ENCODE measurements at regions not wholly inside any gene's neighbourhood (a gene's known extent, or its start where the extent isn't known, plus 50 kb on each side); places are given as distances from the start of the nearest gene placed in this dataset.

DNA sequence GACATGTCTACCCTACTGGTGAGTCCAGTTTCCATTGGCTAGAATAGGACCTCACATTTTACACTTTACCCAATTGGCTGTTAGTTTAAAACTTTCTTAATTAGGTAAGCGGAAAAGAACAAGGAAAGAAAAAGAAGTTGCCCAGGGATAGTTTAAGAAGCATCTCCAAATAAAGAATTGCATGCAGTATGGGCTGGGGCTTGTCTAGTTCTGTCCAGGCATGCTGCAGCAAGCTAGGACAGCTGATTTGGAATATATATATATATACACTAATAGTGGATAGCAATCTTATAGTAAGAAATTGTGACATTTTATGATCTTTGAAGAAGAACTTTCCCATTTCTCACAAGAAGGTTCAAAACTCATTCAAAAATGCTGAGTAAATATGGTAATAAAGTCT is 90.0 kb upstream of the ERBB4 start:
- TF ChIP-seq, protein P1, sequence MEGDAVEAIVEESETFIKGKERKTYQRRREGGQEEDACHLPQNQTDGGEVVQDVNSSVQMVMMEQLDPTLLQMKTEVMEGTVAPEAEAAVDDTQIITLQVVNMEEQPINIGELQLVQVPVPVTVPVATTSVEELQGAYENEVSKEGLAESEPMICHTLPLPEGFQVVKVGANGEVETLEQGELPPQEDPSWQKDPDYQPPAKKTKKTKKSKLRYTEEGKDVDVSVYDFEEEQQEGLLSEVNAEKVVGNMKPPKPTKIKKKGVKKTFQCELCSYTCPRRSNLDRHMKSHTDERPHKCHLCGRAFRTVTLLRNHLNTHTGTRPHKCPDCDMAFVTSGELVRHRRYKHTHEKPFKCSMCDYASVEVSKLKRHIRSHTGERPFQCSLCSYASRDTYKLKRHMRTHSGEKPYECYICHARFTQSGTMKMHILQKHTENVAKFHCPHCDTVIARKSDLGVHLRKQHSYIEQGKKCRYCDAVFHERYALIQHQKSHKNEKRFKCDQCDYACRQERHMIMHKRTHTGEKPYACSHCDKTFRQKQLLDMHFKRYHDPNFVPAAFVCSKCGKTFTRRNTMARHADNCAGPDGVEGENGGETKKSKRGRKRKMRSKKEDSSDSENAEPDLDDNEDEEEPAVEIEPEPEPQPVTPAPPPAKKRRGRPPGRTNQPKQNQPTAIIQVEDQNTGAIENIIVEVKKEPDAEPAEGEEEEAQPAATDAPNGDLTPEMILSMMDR (IDR thresholded peaks at IDR 0.05; ENCODE audit: poor library complexity) = no peak
- TF ChIP-seq EZH2 (IDR thresholded peaks at IDR 0.05; ENCODE audit: borderline replicate concordance) = no peak
